Right lobe of liver (tissue), 4 donors: ENCODE measurements at regions not wholly inside any gene's neighbourhood (a gene's known extent, or its start where the extent isn't known, plus 50 kb on each side); places are given as distances from the start of the nearest gene placed in this dataset.

Source experiments
- POLR2A ChIP-seq: fragments of 450-650 bp; IDR thresholded peaks from one replicate; pipeline ENCODE4 v1.6.1; 2017; ENCODE audit warnings: antibody characterized with exemption, mild to moderate bottlenecking
- TF ChIP-seq, protein P1 (sequence below), 4 donors: fragments of 200-600 bp in 3 of 4; fragments of 450-650 bp in 1 of 4; IDR thresholded peaks; one replicate each; pipeline versions ENCODE4 v1.5.1 to v1.8.0; 2016 to 2022; ENCODE audit warnings: antibody characterized with exemption in 4 of 4, mild to moderate bottlenecking in 2 of 4
- donor health status: DM: no; HTN: no; CAD: no.
- donor health status: DM: no; HTN: no; CAD: no.
- donor health status: DM: no; HTN: yes; CAD: no.

DNA sequence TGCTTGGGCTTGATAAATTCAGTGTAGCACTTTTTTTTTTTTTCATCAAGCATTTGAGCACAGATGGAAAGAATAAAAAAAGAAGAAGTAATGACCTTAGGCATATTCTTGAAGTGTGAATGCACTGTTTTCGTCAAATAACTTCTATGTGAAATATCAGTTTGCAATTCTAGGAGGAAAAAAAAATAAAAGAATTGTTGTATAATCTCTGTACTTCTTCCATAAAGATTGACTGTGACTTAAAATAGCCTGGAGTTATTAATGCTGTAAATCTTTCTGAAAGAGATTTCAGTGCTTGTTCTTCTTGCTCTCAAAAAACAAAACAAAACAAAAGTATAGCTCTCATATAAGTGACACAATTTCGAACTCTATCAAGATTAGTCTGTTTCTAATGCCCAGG is 536.9 kb upstream of the ZNF608 start:
- TF ChIP-seq, protein P1, sequence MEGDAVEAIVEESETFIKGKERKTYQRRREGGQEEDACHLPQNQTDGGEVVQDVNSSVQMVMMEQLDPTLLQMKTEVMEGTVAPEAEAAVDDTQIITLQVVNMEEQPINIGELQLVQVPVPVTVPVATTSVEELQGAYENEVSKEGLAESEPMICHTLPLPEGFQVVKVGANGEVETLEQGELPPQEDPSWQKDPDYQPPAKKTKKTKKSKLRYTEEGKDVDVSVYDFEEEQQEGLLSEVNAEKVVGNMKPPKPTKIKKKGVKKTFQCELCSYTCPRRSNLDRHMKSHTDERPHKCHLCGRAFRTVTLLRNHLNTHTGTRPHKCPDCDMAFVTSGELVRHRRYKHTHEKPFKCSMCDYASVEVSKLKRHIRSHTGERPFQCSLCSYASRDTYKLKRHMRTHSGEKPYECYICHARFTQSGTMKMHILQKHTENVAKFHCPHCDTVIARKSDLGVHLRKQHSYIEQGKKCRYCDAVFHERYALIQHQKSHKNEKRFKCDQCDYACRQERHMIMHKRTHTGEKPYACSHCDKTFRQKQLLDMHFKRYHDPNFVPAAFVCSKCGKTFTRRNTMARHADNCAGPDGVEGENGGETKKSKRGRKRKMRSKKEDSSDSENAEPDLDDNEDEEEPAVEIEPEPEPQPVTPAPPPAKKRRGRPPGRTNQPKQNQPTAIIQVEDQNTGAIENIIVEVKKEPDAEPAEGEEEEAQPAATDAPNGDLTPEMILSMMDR (IDR thresholded peaks at IDR 0.05), result no peak
- no peak for TF ChIP-seq POLR2A
